GM23248 (cell line): ENCODE measurements at regions not wholly inside any gene's neighbourhood (a gene's known extent, or its start where the extent isn't known, plus 50 kb on each side); places are given as distances from the start of the nearest gene placed in this dataset.

Source experiments
- DNase-seq: peaks from one replicate; pipeline ENCODE4 v3.0.0-alpha.2; 2015
- H2AFZ ChIP-seq: fragments of 200-600 bp; sonication (generic); 2 replicates; pipeline ENCODE4 v1.6.1; 2016; ENCODE audit warnings: antibody characterized with exemption
- H3F3A ChIP-seq: fragments of 200-600 bp; sonication (generic); 2 replicates; pipeline ENCODE4 v1.6.1; 2016; ENCODE audit warnings: mild to moderate bottlenecking, antibody characterized with exemption, mixed run types; ENCODE audit not compliant: insufficient read depth
- H3K27ac ChIP-seq: fragments of 200-600 bp; sonication (generic); 2 replicates; pipeline ENCODE4 v1.5.1; 2016; ENCODE audit warnings: mild to moderate bottlenecking
- H3K27me3 ChIP-seq: fragments of 200-600 bp; sonication (generic); replicated peaks from 2 replicates; pipeline ENCODE4 v1.6.1; 2016; ENCODE audit warnings: mild to moderate bottlenecking; ENCODE audit not compliant: insufficient read depth
- H3K36me3 ChIP-seq: fragments of 200-600 bp; sonication (generic); 2 replicates; pipeline ENCODE4 v1.6.1; 2016; ENCODE audit warnings: low read depth, mild to moderate bottlenecking
- H3K4me1 ChIP-seq: fragments of 200-600 bp; sonication (generic); 2 replicates; pipeline ENCODE4 v1.6.1; 2016; ENCODE audit warnings: mild to moderate bottlenecking; ENCODE audit not compliant: insufficient read depth
- H3K4me2 ChIP-seq: fragments of 200-600 bp; sonication (generic); one replicate; pipeline ENCODE4 v1.6.1; 2016; ENCODE audit warnings: mild to moderate bottlenecking; ENCODE audit not compliant: unreplicated experiment
- H3K4me3 ChIP-seq: fragments of 200-600 bp; sonication (generic); 2 replicates; pipeline ENCODE4 v1.5.1; 2016; ENCODE audit warnings: mild to moderate bottlenecking
- H3K79me2 ChIP-seq: fragments of 200-600 bp; sonication (generic); 2 replicates; pipeline ENCODE4 v1.6.1; 2016; ENCODE audit warnings: mild to moderate bottlenecking; ENCODE audit not compliant: insufficient read depth
- H3K9ac ChIP-seq: fragments of 200-600 bp; sonication (generic); 2 replicates; pipeline ENCODE4 v1.6.1; 2016; ENCODE audit warnings: mild to moderate bottlenecking
- H3K9me2 ChIP-seq: fragments of 200-600 bp; sonication (generic); 2 replicates; pipeline ENCODE4 v1.6.1; 2016; ENCODE audit warnings: mixed run types, mild to moderate bottlenecking, moderate library complexity; ENCODE audit not compliant: insufficient read depth
- H3K9me3 ChIP-seq: fragments of 200-600 bp; sonication (generic); one replicate; pipeline ENCODE4 v1.6.1; 2017; ENCODE audit warnings: low read depth
- H4K20me1 ChIP-seq: fragments of 200-600 bp; sonication (generic); 2 replicates; pipeline ENCODE4 v1.6.0; 2016; ENCODE audit not compliant: insufficient read depth
- EZH2 ChIP-seq: fragments of 200-600 bp; sonication (generic); IDR thresholded peaks from 2 replicates; pipeline ENCODE4 v1.6.1; 2018; ENCODE audit warnings: antibody characterized with exemption, mild to moderate bottlenecking; ENCODE audit not compliant: insufficient read depth, poor library complexity, severe bottlenecking
- EZH2phosphoT487 ChIP-seq: fragments of 200-600 bp; sonication (generic); IDR thresholded peaks from 2 replicates; pipeline ENCODE4 v1.6.1; 2018; ENCODE audit warnings: antibody characterized with exemption, moderate library complexity, mild to moderate bottlenecking, low read depth; ENCODE audit not compliant: insufficient read depth
- WGBS, 2 experiments: methylation state at CpG; one replicate each; pipeline ENCODE4 v1.1.6; 2015 to 2017; ENCODE audit warnings: low lambda C conversion rate in 2 of 2, low coverage in 1 of 2; ENCODE audit errors: missing lambda C conversion rate in 2 of 2; 5-methylcytosine and 5-hydroxymethylcytosine counted together
- in situ Hi-C: fragments of 300-500 bp; cut with MboI; formaldehyde crosslinking; loops from 2 replicates; pipeline ENCODE4 v1.15.0; 2020

GRCh38 chr3:148625991-148626390 is 71.7 kb upstream of the AGTR1 start:
- no peaks in the 10 kb centered on the region for H3K9me2 ChIP-seq
- TF ChIP-seq EZH2phosphoT487 (no peak), EZH2 (no peak)
- no peak overlapping the region for H3K27ac ChIP-seq
- no peak for DNase-seq
- H3K4me2 ChIP-seq = no peak overlapping the region
- H3K36me3 ChIP-seq = no peaks in the 10 kb centered on the region
- no peaks in the 10 kb centered on the region for H4K20me1 ChIP-seq
- no peaks in the 10 kb centered on the region for H3F3A ChIP-seq
- WGBS, 2 experiments = 92 to 98% methylated on average over 2 of the region's 2 CpGs
- no peaks in the 10 kb centered on the region for H3K4me1 ChIP-seq
- H3K27me3 ChIP-seq = no peaks in the 10 kb centered on the region
- no peak overlapping the region for H3K9ac ChIP-seq
- peaks cover 3% of the 10 kb centered on the region for H3K9me3 ChIP-seq
- H3K79me2 ChIP-seq = no peaks in the 10 kb centered on the region
- H3K4me3 ChIP-seq = no peak overlapping the region
- in situ Hi-C loops = no loop called here
- no peak overlapping the region for H2AFZ ChIP-seq

GRCh38 chr3:148629006-148629405 is 68.7 kb upstream of the AGTR1 start:
- no peak for TF ChIP-seq EZH2
- no peak for TF ChIP-seq EZH2phosphoT487
- 54 to 70% methylated on average over 1 of the region's 1 CpG for WGBS, 2 experiments
- Histone ChIP-seq H2AFZ (no peak overlapping the region), H3K4me1 (no peaks in the 10 kb centered on the region), H3K79me2 (no peaks in the 10 kb centered on the region), H3K4me3 (no peak overlapping the region), H3F3A (no peaks in the 10 kb centered on the region), H3K9me3 (peaks cover 3% of the 10 kb centered on the region), H3K4me2 (no peak overlapping the region), H3K9ac (no peak overlapping the region), H3K27me3 (no peaks in the 10 kb centered on the region), H4K20me1 (no peaks in the 10 kb centered on the region), H3K9me2 (no peaks in the 10 kb centered on the region), H3K27ac (no peak overlapping the region), H3K36me3 (no peaks in the 10 kb centered on the region)
- DNase-seq = no peak
- in situ Hi-C loops = no loop called here

GRCh38 chr3:148631124-148631903 is 66.4 kb upstream of the AGTR1 start:
- 67 to 69% methylated on average over 6 of the region's 6 CpGs for WGBS, 2 experiments
- Histone ChIP-seq H3F3A (no peaks in the 10 kb centered on the region), H3K36me3 (no peaks in the 10 kb centered on the region), H3K9me3 (peaks cover 3% of the 10 kb centered on the region), H3K27ac (no peak overlapping the region), H3K9ac (no peak overlapping the region), H4K20me1 (no peaks in the 10 kb centered on the region), H3K4me1 (no peaks in the 10 kb centered on the region), H3K9me2 (no peaks in the 10 kb centered on the region), H3K27me3 (no peaks in the 10 kb centered on the region), H3K79me2 (no peaks in the 10 kb centered on the region), H3K4me3 (no peak overlapping the region), H3K4me2 (no peak overlapping the region), H2AFZ (no peak overlapping the region)
- TF ChIP-seq EZH2phosphoT487 (no peak), EZH2 (no peak)
- peak; percentile 12 for DNase-seq
- in situ Hi-C loops = no loop called here

- TF ChIP-seq EZH2phosphoT487 (no peak), EZH2 (no peak)
Measured at GRCh38 chr3:148641722-148642121, 56.0 kb upstream of the AGTR1 start.

GRCh38 chr3:148642214-148642613 is 55.5 kb upstream of the AGTR1 start:
- in situ Hi-C loops = no loop called here
- peaks cover 30% of the 10 kb centered on the region for H3K4me1 ChIP-seq
- peak; percentile 24 for DNase-seq
- H2AFZ ChIP-seq = no peak overlapping the region
- no peaks in the 10 kb centered on the region for H3K36me3 ChIP-seq
- H4K20me1 ChIP-seq = no peaks in the 10 kb centered on the region
- no peaks in the 10 kb centered on the region for H3K9me2 ChIP-seq
- no peaks in the 10 kb centered on the region for H3K79me2 ChIP-seq
- TF ChIP-seq EZH2 (no peak), EZH2phosphoT487 (no peak)
- H3K9me3 ChIP-seq = no peaks in the 10 kb centered on the region
- H3K4me2 ChIP-seq = no peak overlapping the region
- H3F3A ChIP-seq = peaks cover 32% of the 10 kb centered on the region
- H3K9ac ChIP-seq = no peak overlapping the region
- no peaks in the 10 kb centered on the region for H3K27me3 ChIP-seq
- 0 out of 2 replicates have a peak overlapping the region, but pooled peaks have one; percentile 46 for H3K27ac ChIP-seq
- H3K4me3 ChIP-seq = no peak overlapping the region

More at GRCh38 chr3:148641722-148642121, 56.0 kb upstream of the AGTR1 start:
- Histone ChIP-seq H3K9me2 (no peaks in the 10 kb centered on the region), H3K9ac (no peak overlapping the region), H3F3A (peaks cover 27% of the 10 kb centered on the region), H3K4me1 (peaks cover 25% of the 10 kb centered on the region), H3K4me3 (no peak overlapping the region), H3K9me3 (no peaks in the 10 kb centered on the region), H3K79me2 (no peaks in the 10 kb centered on the region), H4K20me1 (no peaks in the 10 kb centered on the region), H3K27me3 (no peaks in the 10 kb centered on the region), H3K27ac (no peak overlapping the region), H3K36me3 (no peaks in the 10 kb centered on the region), H2AFZ (no peak overlapping the region), H3K4me2 (no peak overlapping the region)
- WGBS, 2 experiments = 72 to 75% methylated on average over 2 of the region's 2 CpGs
- DNase-seq = no peak
- in situ Hi-C loops = no loop called here
